ENCODE measurements at regions not wholly inside any gene's neighbourhood (a gene's known extent, or its start where the extent isn't known, plus 50 kb on each side); places are given as distances from the start of the nearest gene placed in this dataset.

DNA sequence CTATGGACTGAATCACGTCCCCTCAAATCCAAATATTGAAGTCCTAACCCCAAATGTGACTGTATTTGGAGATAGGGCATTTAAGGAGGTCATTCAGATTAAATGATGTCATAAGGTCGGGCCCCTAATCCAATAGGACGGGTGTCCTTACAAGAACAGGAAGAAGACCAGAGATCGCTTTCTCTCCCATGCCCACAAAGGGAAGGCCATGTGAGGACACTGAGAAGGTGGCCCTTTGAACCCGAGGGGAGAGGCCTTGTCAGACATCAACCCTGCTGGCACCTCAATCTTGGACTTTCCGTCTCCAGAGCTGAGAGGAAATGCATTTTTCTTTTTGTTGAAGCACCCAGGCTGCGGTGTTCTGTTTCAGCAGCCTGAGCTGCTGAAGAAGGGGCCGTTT is 72.3 kb upstream of the KLF6 start:
- TF ChIP-seq, protein P1, sequence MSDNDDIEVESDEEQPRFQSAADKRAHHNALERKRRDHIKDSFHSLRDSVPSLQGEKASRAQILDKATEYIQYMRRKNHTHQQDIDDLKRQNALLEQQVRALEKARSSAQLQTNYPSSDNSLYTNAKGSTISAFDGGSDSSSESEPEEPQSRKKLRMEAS (IDR thresholded peaks at IDR 0.05), result no peak
- TF ChIP-seq CEBPB (IDR thresholded peaks at IDR 0.05) (no peak), EP300 (IDR thresholded peaks at IDR 0.05; ENCODE audit: borderline replicate concordance) (no peak), TAF1 (IDR thresholded peaks at IDR 0.05; ENCODE audit: low read depth) (no peak), NFIC (IDR thresholded peaks at IDR 0.05) (no peak), ZBTB7A (IDR thresholded peaks at IDR 0.05; ENCODE audit: low read depth) (no peak), TEAD4 (IDR thresholded peaks at IDR 0.05) (no peak), RAD21 (IDR thresholded peaks at IDR 0.05; ENCODE audit: low read depth) (no peak), FOXM1 (IDR thresholded peaks at IDR 0.05; ENCODE audit: borderline replicate concordance, low read depth) (no peak), EGR1 (IDR thresholded peaks at IDR 0.05) (no peak), CREB1 (IDR thresholded peaks at IDR 0.05; ENCODE audit: low read depth) (no peak)
- TF ChIP-seq, protein P2, sequence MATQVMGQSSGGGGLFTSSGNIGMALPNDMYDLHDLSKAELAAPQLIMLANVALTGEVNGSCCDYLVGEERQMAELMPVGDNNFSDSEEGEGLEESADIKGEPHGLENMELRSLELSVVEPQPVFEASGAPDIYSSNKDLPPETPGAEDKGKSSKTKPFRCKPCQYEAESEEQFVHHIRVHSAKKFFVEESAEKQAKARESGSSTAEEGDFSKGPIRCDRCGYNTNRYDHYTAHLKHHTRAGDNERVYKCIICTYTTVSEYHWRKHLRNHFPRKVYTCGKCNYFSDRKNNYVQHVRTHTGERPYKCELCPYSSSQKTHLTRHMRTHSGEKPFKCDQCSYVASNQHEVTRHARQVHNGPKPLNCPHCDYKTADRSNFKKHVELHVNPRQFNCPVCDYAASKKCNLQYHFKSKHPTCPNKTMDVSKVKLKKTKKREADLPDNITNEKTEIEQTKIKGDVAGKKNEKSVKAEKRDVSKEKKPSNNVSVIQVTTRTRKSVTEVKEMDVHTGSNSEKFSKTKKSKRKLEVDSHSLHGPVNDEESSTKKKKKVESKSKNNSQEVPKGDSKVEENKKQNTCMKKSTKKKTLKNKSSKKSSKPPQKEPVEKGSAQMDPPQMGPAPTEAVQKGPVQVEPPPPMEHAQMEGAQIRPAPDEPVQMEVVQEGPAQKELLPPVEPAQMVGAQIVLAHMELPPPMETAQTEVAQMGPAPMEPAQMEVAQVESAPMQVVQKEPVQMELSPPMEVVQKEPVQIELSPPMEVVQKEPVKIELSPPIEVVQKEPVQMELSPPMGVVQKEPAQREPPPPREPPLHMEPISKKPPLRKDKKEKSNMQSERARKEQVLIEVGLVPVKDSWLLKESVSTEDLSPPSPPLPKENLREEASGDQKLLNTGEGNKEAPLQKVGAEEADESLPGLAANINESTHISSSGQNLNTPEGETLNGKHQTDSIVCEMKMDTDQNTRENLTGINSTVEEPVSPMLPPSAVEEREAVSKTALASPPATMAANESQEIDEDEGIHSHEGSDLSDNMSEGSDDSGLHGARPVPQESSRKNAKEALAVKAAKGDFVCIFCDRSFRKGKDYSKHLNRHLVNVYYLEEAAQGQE (IDR thresholded peaks at IDR 0.05; ENCODE audit: low read depth), result no peak
- TF ChIP-seq, protein P3, sequence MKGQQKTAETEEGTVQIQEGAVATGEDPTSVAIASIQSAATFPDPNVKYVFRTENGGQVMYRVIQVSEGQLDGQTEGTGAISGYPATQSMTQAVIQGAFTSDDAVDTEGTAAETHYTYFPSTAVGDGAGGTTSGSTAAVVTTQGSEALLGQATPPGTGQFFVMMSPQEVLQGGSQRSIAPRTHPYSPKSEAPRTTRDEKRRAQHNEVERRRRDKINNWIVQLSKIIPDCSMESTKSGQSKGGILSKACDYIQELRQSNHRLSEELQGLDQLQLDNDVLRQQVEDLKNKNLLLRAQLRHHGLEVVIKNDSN (IDR thresholded peaks at IDR 0.05), result no peak

All from Ishikawa (cell line).